ENCODE measurements at regions not wholly inside any gene's neighbourhood (a gene's known extent, or its start where the extent isn't known, plus 50 kb on each side); places are given as distances from the start of the nearest gene placed in this dataset.

- TF ChIP-seq CTCF (IDR thresholded peaks at IDR 0.05; ENCODE audit: insufficient read depth, low read length, poor library complexity, severe bottlenecking) (no peak), EZH2phosphoT487 (conservative IDR thresholded peaks at IDR 0.05; ENCODE audit: low read length) (no peak)
Observed at GRCh38 chr12:23049180-23049579, 424.2 kb downstream of the ETNK1 start.
